ENCODE measurements at regions not wholly inside any gene's neighbourhood (a gene's known extent, or its start where the extent isn't known, plus 50 kb on each side); places are given as distances from the start of the nearest gene placed in this dataset.

- DNase-seq: no peak
Observed at GRCh38 chr7:118713039-118713438, 488.5 kb downstream of the ANKRD7 start.

- no peak for DNase-seq
Observed at GRCh38 chr7:118720632-118721031, 496.1 kb downstream of the ANKRD7 start.

GRCh38 chr7:118731854-118732253, 507.4 kb downstream of the ANKRD7 start:
- DNase-seq: no peak

- no peak for DNase-seq
Observed at GRCh38 chr7:118734541-118734940, 510.0 kb downstream of the ANKRD7 start.

- no peak for DNase-seq
Observed at GRCh38 chr7:118735441-118735840, 510.9 kb downstream of the ANKRD7 start.

GRCh38 chr7:118737935-118738334, 513.4 kb downstream of the ANKRD7 start:
- no peak for DNase-seq

GRCh38 chr7:118745927-118746326, 521.4 kb downstream of the ANKRD7 start:
- no peak for DNase-seq

GRCh38 chr7:118747473-118747872, 523.0 kb downstream of the ANKRD7 start:
- DNase-seq: no peak

- no peak for DNase-seq
Observed at GRCh38 chr7:118753479-118753878, 529.0 kb downstream of the ANKRD7 start.

GRCh38 chr7:118754608-118755007, 530.1 kb downstream of the ANKRD7 start:
- DNase-seq: no peak

- no peak for DNase-seq
Observed at GRCh38 chr7:118755067-118755625, 530.6 kb downstream of the ANKRD7 start.

GRCh38 chr7:118757066-118757465, 532.6 kb downstream of the ANKRD7 start:
- DNase-seq: no peak

GRCh38 chr7:118758582-118758981, 534.1 kb downstream of the ANKRD7 start:
- no peak for DNase-seq

- DNase-seq: no peak
Observed at GRCh38 chr7:118759921-118760320, 535.4 kb downstream of the ANKRD7 start.

- DNase-seq: no peak
Observed at GRCh38 chr7:118762451-118762850, 537.9 kb downstream of the ANKRD7 start.

GRCh38 chr7:118764221-118764620, 539.7 kb downstream of the ANKRD7 start:
- no peak for DNase-seq

- DNase-seq: no peak
Observed at GRCh38 chr7:118771672-118772071, 547.2 kb downstream of the ANKRD7 start.

GRCh38 chr7:118777308-118777707, 552.8 kb downstream of the ANKRD7 start:
- DNase-seq: no peak

- DNase-seq: no peak
Observed at GRCh38 chr7:118792682-118793081, 568.2 kb downstream of the ANKRD7 start.

GRCh38 chr7:118793582-118793981, 569.1 kb downstream of the ANKRD7 start:
- no peak for DNase-seq

GRCh38 chr7:118794419-118794818, 569.9 kb downstream of the ANKRD7 start:
- DNase-seq: no peak

GRCh38 chr7:118801366-118801765, 576.9 kb downstream of the ANKRD7 start:
- no peak for DNase-seq

- no peak for DNase-seq
Observed at GRCh38 chr7:118802726-118803125, 578.2 kb downstream of the ANKRD7 start.

- DNase-seq: no peak
Observed at GRCh38 chr7:118826246-118826645, 601.7 kb downstream of the ANKRD7 start.

- DNase-seq: no peak
Observed at GRCh38 chr7:118836933-118837332, 612.4 kb downstream of the ANKRD7 start.

- no peak for DNase-seq
Observed at GRCh38 chr7:118839515-118839914, 615.0 kb downstream of the ANKRD7 start.
